ENCODE measurements at regions not wholly inside any gene's neighbourhood (a gene's known extent, or its start where the extent isn't known, plus 50 kb on each side); places are given as distances from the start of the nearest gene placed in this dataset.

GRCh38 chr2:234772733-234773060 lies 179.1 kb upstream of the SH3BP4 start:
- no peak for TF ChIP-seq CTCF (IDR thresholded peaks at IDR 0.05; ENCODE audit: insufficient read depth, low read length, missing control alignments)
- no peak overlapping the region for H3K4me3 ChIP-seq (ENCODE audit: low read depth, low read length)
- ChIA-PET POLR2A (no interaction called here), CTCF (no interaction called here)
- no peak for DNase-seq (ENCODE audit: low read depth, low spot score)

- TF ChIP-seq CTCF (IDR thresholded peaks at IDR 0.05; ENCODE audit: insufficient read depth, low read length, missing control alignments): no peak
- ChIA-PET CTCF (no interaction called here), POLR2A (no interaction called here)
- H3K4me3 ChIP-seq (ENCODE audit: low read depth, low read length): no peak overlapping the region
- no peak for DNase-seq (ENCODE audit: low read depth, low spot score)
These were observed 179.7 kb upstream of the SH3BP4 start for GRCh38 chr2:234771980-234772732.

GRCh38 chr2:234771176-234771575 lies 180.6 kb upstream of the SH3BP4 start:
- H3K4me3 ChIP-seq (ENCODE audit: low read depth, low read length): no peak overlapping the region
- DNase-seq (ENCODE audit: low read depth, low spot score): no peak
- ChIA-PET POLR2A (no interaction called here), CTCF (no interaction called here)
- TF ChIP-seq CTCF (IDR thresholded peaks at IDR 0.05; ENCODE audit: insufficient read depth, low read length, missing control alignments): no peak

- H3K4me3 ChIP-seq (ENCODE audit: low read depth, low read length): no peak overlapping the region
- POLR2A ChIA-PET: no interaction called here
- TF ChIP-seq CTCF (IDR thresholded peaks at IDR 0.05; ENCODE audit: insufficient read depth, low read length, missing control alignments): no peak
- DNase-seq (ENCODE audit: low read depth, low spot score): no peak
- CTCF ChIA-PET: no interaction called here
These were observed 181.1 kb upstream of the SH3BP4 start for GRCh38 chr2:234770715-234771141.

- ChIA-PET POLR2A (no interaction called here), CTCF (interaction anchor here (1.0 kb wide), 1 partner anchor 341 kb away, joined by 3 read pairs; no protein-coding TSS in a partner anchor)
- no peak for TF ChIP-seq CTCF (IDR thresholded peaks at IDR 0.05; ENCODE audit: insufficient read depth, low read length, missing control alignments)
- H3K4me3 ChIP-seq (ENCODE audit: low read depth, low read length): no peak overlapping the region
- no peak for DNase-seq (ENCODE audit: low read depth, low spot score)
These were observed 181.7 kb upstream of the SH3BP4 start for GRCh38 chr2:234770031-234770506.

- no peak overlapping the region for H3K4me3 ChIP-seq (ENCODE audit: low read depth, low read length)
- DNase-seq (ENCODE audit: low read depth, low spot score): no peak
- TF ChIP-seq CTCF (IDR thresholded peaks at IDR 0.05; ENCODE audit: insufficient read depth, low read length, missing control alignments): no peak
- ChIA-PET POLR2A (interaction anchor here (0.6 kb wide), 1 partner anchor 24 kb away, joined by 3 read pairs; no protein-coding TSS in a partner anchor), CTCF (no interaction called here)
These were observed 183.1 kb upstream of the SH3BP4 start for GRCh38 chr2:234768608-234769196.
